IgD-negative memory B cell (primary cell): ENCODE measurements at regions not wholly inside any gene's neighbourhood (a gene's known extent, or its start where the extent isn't known, plus 50 kb on each side); places are given as distances from the start of the nearest gene placed in this dataset.

Experiments
- H3K27ac Mint-ChIP-seq, 3 donors: one replicate each; pipeline ENCODE4 v1.8.0; 2020 to 2022; ENCODE audit warnings: mild to moderate bottlenecking in 3 of 3, mixed read lengths in 3 of 3, moderate library complexity in 1 of 3
- H3K27me3 Mint-ChIP-seq: one replicate; pipeline ENCODE4 v1.8.0; 2021; ENCODE audit warnings: mixed read lengths
- H3K36me3 Mint-ChIP-seq: one replicate; pipeline ENCODE4 v1.8.0; 2020; ENCODE audit warnings: mild to moderate bottlenecking, mixed read lengths
- H3K4me1 Mint-ChIP-seq, 3 donors: one replicate each; pipeline ENCODE4 v1.8.0; 2020 to 2022; ENCODE audit warnings: mixed read lengths in 3 of 3, mild to moderate bottlenecking in 1 of 3
- H3K4me3 Mint-ChIP-seq, 4 donors: one replicate each; pipeline ENCODE4 v1.8.0; 2020 to 2022; ENCODE audit warnings: mild to moderate bottlenecking in 4 of 4, mixed read lengths in 4 of 4, moderate library complexity in 3 of 4
- H3K9me3 Mint-ChIP-seq, 3 donors: one replicate each; pipeline ENCODE4 v1.8.0; 2020 to 2021; ENCODE audit warnings: mixed read lengths in 3 of 3, mild to moderate bottlenecking in 1 of 3

- Mint-ChIP-seq H3K9me3 (peaks cover 0 to 4% (median 0%) of the 10 kb centered on the region in 3 donors), H3K4me3 (no peak overlapping the region), H3K36me3 (peaks cover 2% of the 10 kb centered on the region), H3K27me3 (peaks cover 28% of the 10 kb centered on the region), H3K4me1 (no peaks in the 10 kb centered on the region), H3K27ac (no peak overlapping the region)
These were observed 129.4 kb upstream of the NAA20 start for GRCh38 chr20:19887556-19888268.

GRCh38 chr20:19888269-19888671 lies 128.9 kb upstream of the NAA20 start:
- Mint-ChIP-seq H3K4me3 (no peak overlapping the region), H3K4me1 (no peaks in the 10 kb centered on the region), H3K36me3 (peaks cover 2% of the 10 kb centered on the region), H3K27me3 (peaks cover 27% of the 10 kb centered on the region), H3K27ac (no peak overlapping the region), H3K9me3 (peaks cover 0 to 4% (median under 1%) of the 10 kb centered on the region in 3 donors)

GRCh38 chr20:19889011-19889953 lies 127.9 kb upstream of the NAA20 start:
- Mint-ChIP-seq H3K27me3 (peaks cover 27% of the 10 kb centered on the region), H3K4me3 (no peak overlapping the region), H3K27ac (no peak overlapping the region), H3K36me3 (peaks cover 2% of the 10 kb centered on the region), H3K4me1 (no peaks in the 10 kb centered on the region), H3K9me3 (peaks cover 0 to 4% (median 2%) of the 10 kb centered on the region in 3 donors)

GRCh38 chr20:19890445-19891051 lies 126.6 kb upstream of the NAA20 start:
- Mint-ChIP-seq H3K4me3 (no peak overlapping the region), H3K9me3 (peaks cover 2 to 4% (median 3%) of the 10 kb centered on the region in 3 donors), H3K4me1 (no peaks in the 10 kb centered on the region), H3K27ac (no peak overlapping the region), H3K36me3 (peaks cover 2% of the 10 kb centered on the region), H3K27me3 (peaks cover 21% of the 10 kb centered on the region)

- no peak overlapping the region for H3K4me3 Mint-ChIP-seq
- no peaks in the 10 kb centered on the region for H3K4me1 Mint-ChIP-seq
- peaks cover 2% of the 10 kb centered on the region for H3K36me3 Mint-ChIP-seq
- peaks cover 2 to 4% (median 3%) of the 10 kb centered on the region in 3 donors for H3K9me3 Mint-ChIP-seq
- H3K27ac Mint-ChIP-seq: no peak overlapping the region
- peaks cover 19% of the 10 kb centered on the region for H3K27me3 Mint-ChIP-seq
These were observed 123.8 kb upstream of the NAA20 start for GRCh38 chr20:19893356-19893755.

- H3K27ac Mint-ChIP-seq: no peak overlapping the region
These were observed 121.4 kb upstream of the NAA20 start for GRCh38 chr20:19895761-19896160.

GRCh38 chr20:19897891-19898290 lies 119.3 kb upstream of the NAA20 start:
- Mint-ChIP-seq H3K27ac (no peak overlapping the region), H3K9me3 (peaks cover 3 to 10% (median 9%) of the 10 kb centered on the region in 3 donors), H3K36me3 (no peaks in the 10 kb centered on the region), H3K4me3 (no peak overlapping the region), H3K4me1 (no peaks in the 10 kb centered on the region), H3K27me3 (peaks cover 10% of the 10 kb centered on the region)

More at GRCh38 chr20:19895761-19896160, 121.4 kb upstream of the NAA20 start:
- Mint-ChIP-seq H3K4me1 (no peaks in the 10 kb centered on the region), H3K9me3 (peaks cover 3 to 13% (median 10%) of the 10 kb centered on the region in 3 donors), H3K27me3 (peaks cover 14% of the 10 kb centered on the region), H3K4me3 (no peak overlapping the region), H3K36me3 (no peaks in the 10 kb centered on the region)

- peaks cover 6 to 8% (median 6%) of the 10 kb centered on the region in 3 donors for H3K4me1 Mint-ChIP-seq
- H3K27ac Mint-ChIP-seq: no peak overlapping the region
- peaks cover 0 to 9% (median 8%) of the 10 kb centered on the region in 3 donors for H3K9me3 Mint-ChIP-seq
- no peaks in the 10 kb centered on the region for H3K36me3 Mint-ChIP-seq
- H3K4me3 Mint-ChIP-seq: no peak overlapping the region
- peaks cover 9% of the 10 kb centered on the region for H3K27me3 Mint-ChIP-seq
These were observed 115.9 kb upstream of the NAA20 start for GRCh38 chr20:19901226-19901625.

- H3K27ac Mint-ChIP-seq: peak overlapping the region in 2 of 3 donors; percentile 3 to 41
These were observed 113.9 kb upstream of the NAA20 start for GRCh38 chr20:19903168-19903811.

GRCh38 chr20:19907326-19908056 lies 109.7 kb upstream of the NAA20 start:
- Mint-ChIP-seq H3K36me3 (peaks cover 1% of the 10 kb centered on the region), H3K27me3 (no peaks in the 10 kb centered on the region), H3K9me3 (no peaks in the 10 kb centered on the region), H3K27ac (no peak overlapping the region), H3K4me3 (no peak overlapping the region), H3K4me1 (peaks cover 8 to 17% (median 12%) of the 10 kb centered on the region in 3 donors)

More at GRCh38 chr20:19903168-19903811, 113.9 kb upstream of the NAA20 start:
- Mint-ChIP-seq H3K36me3 (no peaks in the 10 kb centered on the region), H3K9me3 (peaks cover 0 to 9% (median 8%) of the 10 kb centered on the region in 3 donors), H3K27me3 (peaks cover 9% of the 10 kb centered on the region), H3K4me3 (peak overlapping the region in 1 of 4 donors; percentile 30), H3K4me1 (peaks cover 6 to 8% (median 6%) of the 10 kb centered on the region in 3 donors)

- Mint-ChIP-seq H3K27me3 (peaks cover 2% of the 10 kb centered on the region), H3K27ac (no peak overlapping the region), H3K4me1 (peaks cover 2 to 11% (median 7%) of the 10 kb centered on the region in 3 donors), H3K9me3 (no peaks in the 10 kb centered on the region), H3K36me3 (peaks cover 1% of the 10 kb centered on the region), H3K4me3 (no peak overlapping the region)
These were observed 108.6 kb upstream of the NAA20 start for GRCh38 chr20:19908576-19908975.

- no peak overlapping the region for H3K4me3 Mint-ChIP-seq
- no peak overlapping the region for H3K27ac Mint-ChIP-seq
- peaks cover 3 to 10% (median 7%) of the 10 kb centered on the region in 3 donors for H3K4me1 Mint-ChIP-seq
- peaks cover 1% of the 10 kb centered on the region for H3K36me3 Mint-ChIP-seq
- no peaks in the 10 kb centered on the region for H3K9me3 Mint-ChIP-seq
- H3K27me3 Mint-ChIP-seq: peaks cover 2% of the 10 kb centered on the region
These were observed 107.4 kb upstream of the NAA20 start for GRCh38 chr20:19909725-19910124.

- Mint-ChIP-seq H3K9me3 (no peaks in the 10 kb centered on the region), H3K4me3 (no peak overlapping the region), H3K4me1 (peaks cover 12 to 22% (median 13%) of the 10 kb centered on the region in 3 donors), H3K36me3 (peaks cover 1% of the 10 kb centered on the region), H3K27ac (no peak overlapping the region), H3K27me3 (peaks cover 7% of the 10 kb centered on the region)
These were observed 105.3 kb upstream of the NAA20 start for GRCh38 chr20:19911810-19912382.
